Sigmoid colon (tissue), 3 donors: ENCODE measurements at regions not wholly inside any gene's neighbourhood (a gene's known extent, or its start where the extent isn't known, plus 50 kb on each side); places are given as distances from the start of the nearest gene placed in this dataset.
"Not testable (repeated sequence)": the region's sequence is repeated elsewhere in the genome, so short reads cannot be mapped to it uniquely, and the experiment has no call there.

Experiments used
- CTCF ChIP-seq, 4 experiments: fragments of 450-650 bp in 3 of 4; fragments of 200-600 bp in 1 of 4; IDR thresholded peaks; one replicate each; pipeline ENCODE4 v1.5.1; 2016 to 2019; ENCODE audit warnings: antibody characterized with exemption in 4 of 4, mild to moderate bottlenecking in 3 of 4, moderate library complexity in 2 of 4
- POLR2A ChIP-seq, 2 donors: fragments of 450-650 bp; IDR thresholded peaks; one replicate each; pipeline ENCODE4 v1.6.1; 2016; ENCODE audit warnings: antibody characterized with exemption in 2 of 2, mild to moderate bottlenecking in 2 of 2, moderate library complexity in 2 of 2

DNA sequence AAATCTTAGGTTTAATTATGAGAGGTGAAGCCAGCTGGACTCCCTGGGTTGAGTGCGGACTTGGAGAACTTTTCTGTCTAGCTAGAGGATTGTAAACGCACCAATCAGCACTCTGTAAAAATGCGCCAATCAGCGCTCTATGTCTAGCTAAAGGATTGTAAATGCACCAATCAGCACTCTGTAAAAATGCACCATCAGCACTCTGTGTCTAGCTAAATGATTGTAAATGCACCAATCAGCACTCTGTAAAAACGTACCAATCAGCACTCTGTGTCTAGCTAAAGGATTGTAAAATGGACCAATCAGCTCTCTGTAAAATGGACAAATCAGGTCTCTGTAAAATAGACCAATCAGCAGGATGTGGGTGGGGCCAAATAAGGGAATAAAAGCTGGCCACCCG is 345.1 kb upstream of the POT1 start:
- not testable (repeated sequence) for TF ChIP-seq CTCF, POLR2A (IDR thresholded peaks at IDR 0.05)
